ENCODE measurements at regions not wholly inside any gene's neighbourhood (a gene's known extent, or its start where the extent isn't known, plus 50 kb on each side); places are given as distances from the start of the nearest gene placed in this dataset.

DNA sequence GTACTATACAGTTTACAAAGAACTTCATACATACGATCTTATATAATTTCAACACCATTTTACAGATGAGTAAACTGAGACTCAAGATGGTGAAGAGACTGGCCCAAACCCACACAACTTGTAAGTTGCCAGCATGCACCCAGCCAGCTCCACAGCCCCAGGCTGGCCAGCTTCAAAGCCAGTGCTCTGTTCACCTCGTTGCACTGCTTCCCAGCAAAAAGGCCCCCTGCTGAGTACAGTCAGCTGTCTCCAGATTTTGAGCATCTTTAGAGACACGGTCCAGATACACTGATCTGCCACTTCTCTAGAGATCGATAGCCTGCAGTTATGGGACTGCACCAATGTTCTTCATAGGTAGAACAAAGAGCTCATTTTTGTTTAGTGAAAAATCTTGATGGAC is 257.2 kb upstream of the CHAC2 start:
- no peak for TF ChIP-seq POLR2A (IDR thresholded peaks at IDR 0.05)
- TF ChIP-seq, protein P1, sequence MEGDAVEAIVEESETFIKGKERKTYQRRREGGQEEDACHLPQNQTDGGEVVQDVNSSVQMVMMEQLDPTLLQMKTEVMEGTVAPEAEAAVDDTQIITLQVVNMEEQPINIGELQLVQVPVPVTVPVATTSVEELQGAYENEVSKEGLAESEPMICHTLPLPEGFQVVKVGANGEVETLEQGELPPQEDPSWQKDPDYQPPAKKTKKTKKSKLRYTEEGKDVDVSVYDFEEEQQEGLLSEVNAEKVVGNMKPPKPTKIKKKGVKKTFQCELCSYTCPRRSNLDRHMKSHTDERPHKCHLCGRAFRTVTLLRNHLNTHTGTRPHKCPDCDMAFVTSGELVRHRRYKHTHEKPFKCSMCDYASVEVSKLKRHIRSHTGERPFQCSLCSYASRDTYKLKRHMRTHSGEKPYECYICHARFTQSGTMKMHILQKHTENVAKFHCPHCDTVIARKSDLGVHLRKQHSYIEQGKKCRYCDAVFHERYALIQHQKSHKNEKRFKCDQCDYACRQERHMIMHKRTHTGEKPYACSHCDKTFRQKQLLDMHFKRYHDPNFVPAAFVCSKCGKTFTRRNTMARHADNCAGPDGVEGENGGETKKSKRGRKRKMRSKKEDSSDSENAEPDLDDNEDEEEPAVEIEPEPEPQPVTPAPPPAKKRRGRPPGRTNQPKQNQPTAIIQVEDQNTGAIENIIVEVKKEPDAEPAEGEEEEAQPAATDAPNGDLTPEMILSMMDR (IDR thresholded peaks at IDR 0.05): no peak

All from lower leg skin (tissue), 3 donors.